Dermis microvascular lymphatic vessel endothelial cell (primary cell): ENCODE measurements at regions not wholly inside any gene's neighbourhood (a gene's known extent, or its start where the extent isn't known, plus 50 kb on each side); places are given as distances from the start of the nearest gene placed in this dataset.

Experiments used
- DNase-seq, 2 donors: peaks; one replicate each; pipeline versions ENCODE4 v3.0.0 to v3.0.0-alpha.2; 2010; ENCODE audit warnings: low read depth in 2 of 2

DNA sequence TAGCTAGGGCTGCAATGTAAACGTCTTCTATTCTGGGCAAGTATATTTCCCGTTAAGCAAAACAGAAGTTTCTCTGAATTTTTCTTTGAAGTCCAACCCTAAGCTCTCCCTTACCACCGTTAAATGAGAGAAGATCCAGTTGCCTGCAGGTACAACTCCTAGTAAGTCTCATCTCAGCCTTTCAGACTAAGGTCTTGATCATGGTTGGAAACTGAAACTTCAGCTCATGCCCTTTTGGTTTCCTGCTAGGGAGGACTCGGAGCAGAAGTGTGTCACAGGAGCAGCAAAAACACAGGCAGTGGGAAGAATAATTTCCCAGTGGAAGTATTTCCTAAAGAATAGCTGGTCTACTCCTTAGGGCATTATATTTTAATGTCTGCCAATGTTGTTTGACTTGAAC, 717.9 kb downstream of the PRELID2 start:
- DNase-seq = no peak

DNA sequence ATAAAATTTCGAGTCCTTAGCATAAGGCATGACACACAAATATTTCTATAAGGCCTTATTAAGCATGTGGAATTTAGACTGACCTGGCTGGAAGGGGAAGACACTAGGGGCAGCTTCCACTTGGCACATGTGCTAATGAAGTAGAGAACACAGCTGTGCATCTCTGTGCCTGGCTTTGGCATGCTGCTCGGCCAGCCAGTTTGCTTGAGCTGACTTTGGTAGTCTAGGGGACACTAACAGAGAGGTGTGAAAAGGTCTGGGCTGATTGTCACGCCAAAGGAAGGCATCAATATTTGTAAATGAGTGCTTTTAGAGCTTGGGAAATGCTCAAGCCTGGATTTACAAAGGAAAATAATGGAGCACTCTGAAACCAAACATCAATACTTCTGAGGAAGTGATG, 723.7 kb downstream of the PRELID2 start:
- DNase-seq = no peak

DNA sequence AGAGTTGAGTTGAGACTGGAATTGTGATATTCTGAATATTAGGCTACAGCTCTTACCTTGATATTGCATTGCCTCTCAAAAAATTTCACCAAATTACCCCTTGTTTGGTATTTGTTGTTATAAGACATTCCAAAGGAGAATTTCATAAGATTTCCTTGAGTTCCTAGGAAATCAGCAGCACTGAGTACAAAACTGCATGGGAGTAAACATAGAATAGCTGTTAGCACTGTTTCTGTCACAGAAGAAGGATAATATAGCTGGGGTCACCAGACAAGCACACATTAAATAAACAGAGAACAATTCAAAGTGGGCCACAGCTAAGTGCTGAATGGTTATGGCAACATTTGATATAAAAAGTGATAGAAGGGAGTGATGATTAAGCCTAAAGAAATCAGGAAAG, 724.3 kb downstream of the PRELID2 start:
- no peak for DNase-seq

DNA sequence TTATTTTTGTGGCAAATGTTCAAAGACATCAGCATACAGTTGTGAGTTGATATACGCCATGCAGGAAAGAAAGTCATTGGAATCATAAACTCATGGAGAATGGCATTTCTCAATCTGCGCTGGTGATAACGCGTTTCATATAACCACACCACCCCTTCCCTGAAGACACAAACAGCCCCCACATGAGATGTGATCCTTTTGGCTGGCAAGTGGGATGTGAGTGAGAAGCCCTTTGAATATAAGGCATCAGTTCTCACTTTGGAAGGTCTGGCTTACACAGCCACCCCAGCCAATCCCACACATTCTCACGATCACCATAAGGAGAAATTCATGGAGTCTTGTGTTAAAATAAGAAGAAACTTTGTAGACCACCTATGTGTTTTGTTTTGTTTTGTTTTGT, 725.0 kb downstream of the PRELID2 start:
- no peak for DNase-seq

DNA sequence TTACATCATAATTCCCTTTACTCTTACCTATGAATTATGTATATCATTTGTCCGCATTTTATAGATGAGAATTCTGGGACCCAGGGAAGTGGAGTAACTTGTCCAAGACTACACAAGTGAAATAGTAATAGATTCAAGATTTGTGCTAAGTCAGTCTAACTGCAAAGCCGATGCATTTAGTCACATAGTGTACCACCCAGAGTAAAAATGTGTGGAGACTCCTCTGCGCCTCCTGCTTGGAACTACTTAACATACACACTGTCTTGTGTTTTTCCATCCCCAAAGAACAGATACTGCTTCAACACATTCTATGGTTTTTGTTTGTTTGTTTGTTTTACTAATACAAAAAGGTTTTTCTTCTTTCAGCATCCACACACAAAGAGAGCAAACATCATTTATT, 729.8 kb downstream of the PRELID2 start:
- DNase-seq = no peak

DNA sequence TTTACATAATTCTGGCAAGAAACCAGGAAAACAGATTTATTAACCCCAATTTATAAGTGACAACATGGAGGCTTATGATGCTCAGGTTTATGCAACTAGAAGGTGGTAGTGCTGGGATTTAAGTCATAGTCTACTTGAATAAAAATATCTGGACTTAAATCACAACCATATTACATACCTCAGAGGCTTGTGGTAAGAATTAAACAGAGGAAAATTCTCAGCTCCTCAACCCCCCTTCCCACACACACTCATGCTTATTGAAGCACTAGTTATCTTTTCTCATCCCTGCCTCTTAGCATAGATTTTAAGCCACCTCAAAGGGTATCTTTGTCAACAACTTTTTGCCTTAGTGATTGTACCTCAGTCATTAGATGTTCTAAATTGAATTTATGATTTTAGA, 731.0 kb downstream of the PRELID2 start:
- DNase-seq = no peak

DNA sequence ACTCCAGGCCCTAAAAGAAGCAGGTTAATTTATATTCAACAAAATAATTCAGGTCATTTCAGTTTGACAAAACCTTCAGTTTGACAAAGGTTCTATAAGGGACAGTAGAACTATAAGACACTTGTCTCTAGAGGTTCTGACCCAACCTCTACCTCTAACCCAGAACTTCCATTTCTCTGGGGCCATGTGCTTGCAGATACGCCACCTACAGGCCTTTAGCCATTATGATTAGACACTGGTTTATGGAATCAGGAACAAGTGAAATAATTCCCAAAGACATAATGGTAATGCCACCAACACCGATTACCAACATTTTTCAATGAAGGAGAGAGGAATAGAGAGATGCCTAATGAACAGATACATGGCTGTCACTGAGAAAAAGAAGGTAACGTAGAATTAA, 733.9 kb downstream of the PRELID2 start:
- no peak for DNase-seq

DNA sequence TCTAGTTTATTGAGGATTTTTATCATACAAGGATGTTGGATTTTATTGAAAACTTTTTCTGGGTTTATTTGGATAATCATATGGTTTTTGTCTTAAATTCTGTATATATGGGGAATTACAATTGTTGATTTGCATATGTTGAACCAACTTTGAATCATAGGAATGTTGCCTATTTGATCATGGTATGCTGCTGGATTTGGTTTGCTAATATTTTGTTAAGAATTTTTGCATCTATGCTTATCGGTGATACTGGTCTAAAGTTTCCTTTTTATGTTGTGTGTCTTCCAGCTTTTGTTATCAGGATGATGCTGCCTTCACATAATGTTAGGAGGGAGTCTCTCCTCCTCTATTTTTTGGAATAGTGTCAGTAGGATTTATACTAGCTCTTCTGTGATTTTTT, 745.0 kb downstream of the PRELID2 start:
- no peak for DNase-seq

DNA sequence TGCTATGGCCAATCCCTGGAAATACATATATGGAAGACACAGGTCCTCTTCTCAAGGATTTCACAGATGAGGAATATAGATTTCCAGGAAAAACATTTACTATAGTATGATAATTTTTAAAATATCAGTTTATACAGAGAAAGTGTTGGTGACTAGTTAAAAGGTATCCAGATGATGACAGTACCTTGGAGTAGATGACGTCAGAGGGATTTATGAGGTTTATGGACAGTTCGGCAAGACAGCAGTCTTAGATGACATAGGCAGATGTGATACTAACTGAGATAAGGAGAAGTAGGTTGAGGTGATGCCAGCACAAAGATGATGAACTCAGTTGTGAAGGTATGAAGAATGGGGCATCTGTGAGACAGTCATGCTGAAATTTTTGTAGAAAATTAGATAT, 750.3 kb downstream of the PRELID2 start:
- DNase-seq = no peak

DNA sequence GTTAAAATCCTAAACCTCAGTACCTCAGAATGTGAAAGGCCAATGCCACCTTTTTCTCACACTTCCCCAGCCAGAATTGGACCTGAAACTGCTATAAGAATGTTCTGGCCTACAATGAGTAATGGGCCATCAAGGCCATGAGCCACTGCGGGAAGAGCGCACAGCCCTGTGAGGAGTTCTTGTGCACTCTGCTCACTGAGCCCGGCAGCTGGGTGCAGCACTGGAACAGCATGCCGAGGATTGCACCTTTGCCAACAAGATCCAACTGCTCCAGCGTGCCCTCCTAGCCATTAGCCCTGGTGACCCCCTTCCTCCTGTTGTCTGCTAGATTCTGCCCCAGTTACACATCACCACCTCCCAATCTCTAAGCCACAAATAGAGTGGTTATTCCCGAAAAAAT, 758.1 kb downstream of the PRELID2 start:
- DNase-seq = no peak

DNA sequence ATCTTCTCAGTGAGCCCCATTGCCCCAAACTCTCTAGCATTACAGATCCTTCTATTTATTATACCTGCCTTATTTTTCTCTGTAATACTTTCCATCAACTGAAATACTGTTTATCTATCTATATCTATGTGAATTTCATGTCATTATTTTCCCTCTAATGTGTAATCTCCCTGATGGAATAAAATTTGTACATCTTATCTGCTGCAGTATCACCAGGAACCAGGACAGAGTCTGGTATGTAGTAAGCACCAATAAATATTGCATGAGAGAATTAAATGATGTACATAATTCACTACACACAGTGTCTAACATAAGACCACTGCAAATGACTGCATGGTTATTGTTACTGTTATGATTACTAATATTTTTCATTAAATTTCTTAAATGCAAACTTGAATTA, 759.1 kb downstream of the PRELID2 start:
- no peak for DNase-seq

DNA sequence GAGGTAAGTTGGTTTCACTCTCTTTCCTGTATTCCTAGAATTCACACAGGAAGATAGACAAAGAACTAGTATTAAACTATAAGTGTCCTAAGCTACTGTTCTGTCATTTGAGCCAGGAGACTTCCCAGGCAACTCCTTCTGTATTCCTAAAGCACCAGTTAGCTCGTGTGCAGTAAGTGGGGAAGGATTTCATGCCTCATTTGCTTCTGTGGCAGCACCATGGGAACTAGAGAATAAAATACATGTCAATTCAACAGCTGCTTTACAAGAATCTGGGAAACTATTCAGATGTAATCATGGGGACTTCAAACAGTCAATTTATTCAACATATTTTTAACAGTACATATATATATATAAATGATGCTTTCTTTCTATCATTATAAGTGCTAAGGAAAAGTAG, 762.3 kb downstream of the PRELID2 start:
- DNase-seq = no peak

DNA sequence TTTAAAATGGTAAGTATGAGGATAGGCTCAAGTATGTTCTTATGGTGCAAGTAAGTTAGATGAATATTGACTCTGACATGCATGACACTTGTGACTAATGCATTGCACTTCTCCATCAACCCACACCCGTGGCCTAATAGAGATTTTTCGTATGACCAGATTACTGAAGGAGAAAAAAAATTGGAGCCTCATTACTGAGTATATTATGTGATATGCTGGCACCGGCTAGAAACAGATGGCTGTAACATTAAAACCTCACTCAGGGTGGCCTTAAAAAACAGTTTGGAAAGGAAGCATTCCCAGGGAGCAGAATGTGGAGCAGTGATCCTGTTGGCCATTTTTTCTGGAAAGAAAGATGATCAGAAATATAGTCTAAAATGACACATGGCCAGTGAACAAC, 766.4 kb downstream of the PRELID2 start:
- DNase-seq = no peak

DNA sequence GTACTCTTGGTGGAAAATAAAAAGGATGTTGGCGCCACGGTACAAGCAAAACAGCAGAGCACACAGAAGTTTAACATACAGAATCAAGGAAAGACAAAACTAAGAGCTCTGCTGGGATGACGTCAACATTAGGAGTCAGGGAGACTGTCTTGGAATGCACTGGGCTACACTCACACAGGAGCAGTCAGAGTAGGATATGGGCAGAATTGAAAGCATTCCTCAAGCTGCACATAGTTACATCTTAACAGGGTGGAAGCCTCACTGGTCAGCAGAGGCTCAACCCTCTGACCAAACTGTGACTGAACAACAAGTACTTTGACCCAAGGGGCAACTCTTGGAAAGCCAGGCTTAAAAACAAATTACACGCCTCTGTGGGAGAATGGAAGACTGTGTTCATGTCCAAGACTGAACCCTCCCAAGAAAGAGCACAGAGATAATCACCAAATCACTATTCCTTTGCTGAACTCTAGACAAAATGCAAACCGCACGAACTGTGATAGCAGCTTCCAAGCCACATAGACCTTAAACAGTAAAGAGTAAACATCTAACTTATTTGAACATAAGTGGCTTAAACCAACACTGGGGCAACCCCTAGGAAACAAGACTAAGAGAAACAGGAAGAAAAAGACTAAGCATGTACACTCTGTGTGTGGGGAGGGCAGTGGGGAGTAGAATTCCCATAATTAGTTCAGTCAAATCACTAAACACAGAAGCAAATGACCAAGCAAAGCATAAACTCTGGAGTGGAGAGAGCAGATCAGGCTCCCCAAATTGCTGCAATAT, 772.7 kb downstream of the PRELID2 start:
- no peak for DNase-seq

DNA sequence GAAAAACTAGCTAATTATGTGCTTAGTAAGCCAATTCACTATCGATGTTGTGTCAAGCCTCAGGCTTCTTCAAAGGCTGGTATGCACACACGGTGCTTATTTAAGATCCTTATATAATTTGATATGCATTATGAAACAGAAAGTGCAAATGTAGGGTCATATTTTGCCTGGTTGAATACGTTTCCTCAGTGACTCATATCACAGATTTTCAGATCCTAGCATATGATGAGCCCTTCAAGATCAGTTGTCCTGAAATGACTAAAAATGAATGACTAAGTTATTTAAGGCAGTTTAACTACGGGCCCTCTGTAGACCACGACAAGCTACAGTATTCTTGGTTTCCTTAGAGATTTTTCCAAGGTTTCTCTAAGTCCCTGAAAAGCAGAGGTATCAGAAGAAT, 778.3 kb downstream of the PRELID2 start:
- DNase-seq = peak; percentile 6 to 21

DNA sequence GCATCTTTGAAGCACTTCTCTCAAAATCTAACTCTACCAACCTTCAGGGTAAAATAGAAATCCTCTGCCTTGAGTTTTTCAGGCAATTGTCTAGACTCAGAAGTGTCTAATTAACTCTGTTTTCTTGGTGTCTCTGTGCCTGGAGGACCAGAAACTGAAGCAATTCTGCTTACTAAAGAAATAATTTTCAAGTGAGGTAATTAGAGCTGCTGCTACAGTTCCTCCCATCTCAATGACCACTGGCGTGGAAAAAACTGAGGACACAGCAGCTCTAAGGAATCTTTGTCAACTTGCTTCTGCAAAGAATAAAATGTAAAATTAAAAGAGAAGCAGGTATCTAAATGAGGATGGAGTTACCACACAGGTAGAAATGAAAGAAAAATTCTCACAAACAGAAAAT, 785.0 kb downstream of the PRELID2 start:
- DNase-seq = no peak

DNA sequence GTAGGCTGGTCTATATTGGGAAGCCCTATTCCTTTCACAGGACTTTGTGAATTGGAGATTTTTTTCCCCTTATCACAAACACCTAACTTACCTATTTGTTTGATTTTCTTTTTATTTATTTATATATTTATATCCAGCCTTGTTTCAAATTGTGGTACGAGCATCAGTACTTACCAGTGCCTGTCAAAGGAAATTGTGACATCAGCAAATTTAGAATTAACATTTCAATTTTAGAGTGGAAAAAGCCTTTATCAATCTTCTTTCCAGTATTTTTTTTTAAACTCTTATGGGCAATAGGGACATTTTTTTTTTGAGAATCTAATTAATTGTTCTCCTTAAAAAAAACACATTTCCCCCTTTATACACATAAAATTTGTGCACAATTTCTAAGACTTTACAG, 790.2 kb downstream of the PRELID2 start:
- DNase-seq = no peak

DNA sequence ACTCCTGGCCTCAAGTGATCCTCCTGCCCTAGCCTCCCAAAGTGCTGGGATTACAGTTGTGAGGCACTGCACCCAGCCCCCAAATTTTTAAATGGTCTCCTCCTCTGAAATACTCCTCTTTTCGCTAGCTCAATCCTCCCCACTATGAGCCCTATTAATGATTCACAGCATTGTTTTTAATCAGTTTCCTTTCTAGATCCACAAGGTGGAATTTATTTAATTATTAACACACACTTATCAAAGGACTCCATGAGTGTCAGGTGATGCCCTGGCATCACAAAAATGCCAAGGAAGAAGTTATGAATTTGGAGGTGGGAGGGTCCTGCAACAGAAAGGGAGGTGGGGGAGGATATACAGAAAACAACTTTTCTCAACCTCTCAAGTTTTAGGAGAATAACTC, 806.5 kb downstream of the PRELID2 start:
- no peak for DNase-seq

DNA sequence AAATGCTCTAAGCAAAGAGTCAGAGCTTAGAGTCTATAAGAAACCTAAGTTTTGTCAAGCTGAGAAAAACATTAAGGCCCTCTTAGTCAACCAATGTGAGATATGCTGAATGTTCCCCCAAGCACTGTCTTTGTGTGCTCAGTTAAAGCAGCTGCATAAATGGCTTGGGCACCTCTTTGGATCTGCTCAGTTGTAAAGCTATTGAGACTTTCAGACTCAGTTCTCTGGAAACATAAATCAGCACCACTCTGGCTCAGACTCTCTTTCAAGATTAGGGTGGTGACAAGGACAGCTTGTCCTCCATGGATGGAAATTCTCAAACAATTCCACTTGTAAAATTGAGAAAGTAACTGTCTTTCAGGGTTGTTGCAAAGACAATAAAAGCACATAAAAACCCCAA, 807.9 kb downstream of the PRELID2 start:
- DNase-seq = no peak

DNA sequence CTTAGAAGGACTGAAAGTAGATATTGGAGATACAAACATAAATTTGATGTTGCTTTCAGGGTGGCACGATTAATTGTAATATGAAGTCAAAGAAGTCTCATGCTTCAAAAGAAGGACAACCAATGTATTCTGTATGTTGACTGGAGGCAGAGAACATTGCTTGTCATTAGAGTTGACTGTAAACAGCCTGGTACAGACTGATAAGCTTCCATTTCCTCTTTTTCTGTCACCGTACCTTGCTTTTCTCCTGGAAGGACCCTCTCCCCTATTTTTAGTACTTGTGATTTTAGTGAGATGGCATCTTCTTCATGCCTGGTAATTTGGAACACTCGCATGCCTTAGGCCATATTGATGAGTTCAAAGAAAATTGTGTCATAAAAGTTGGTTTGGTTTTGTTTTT, 809.4 kb downstream of the PRELID2 start:
- no peak for DNase-seq

DNA sequence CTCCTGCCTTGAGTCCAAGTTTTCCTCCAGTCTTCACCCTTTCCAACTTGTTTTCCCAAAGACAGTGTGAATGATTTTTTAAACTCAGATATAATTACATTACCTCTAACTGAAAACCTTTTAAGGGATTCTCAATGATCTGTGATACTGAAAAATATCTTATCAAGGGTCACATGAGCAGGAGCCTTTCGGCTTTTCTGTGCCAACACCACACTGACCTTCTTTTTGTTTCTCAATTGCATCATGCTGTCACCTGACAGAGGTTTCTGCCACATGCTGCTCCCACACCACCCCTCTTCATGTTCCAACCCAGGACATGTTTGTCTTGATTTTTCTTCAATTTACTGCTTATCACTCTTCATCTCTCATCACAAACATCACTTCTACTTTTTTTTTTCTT, 820.0 kb downstream of the PRELID2 start:
- no peak for DNase-seq

DNA sequence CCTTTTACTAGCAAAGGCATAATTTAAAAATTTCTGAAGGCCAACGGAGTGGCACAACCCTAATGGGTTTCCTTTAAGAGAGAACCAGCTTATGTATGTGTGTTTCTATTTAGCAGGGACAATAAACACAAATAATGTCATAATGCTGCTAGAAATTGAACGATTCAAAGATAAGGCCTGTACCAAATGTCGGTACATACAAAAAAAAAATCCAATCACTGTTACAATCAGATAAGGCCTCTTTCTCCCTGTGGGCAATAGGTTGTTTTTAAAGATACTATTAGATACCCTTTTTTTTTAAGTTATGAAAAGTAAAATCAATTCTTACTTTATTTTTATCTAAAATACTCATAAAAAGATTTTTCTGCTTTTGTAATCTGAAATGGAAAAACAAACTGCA, 821.0 kb downstream of the PRELID2 start:
- DNase-seq = no peak

DNA sequence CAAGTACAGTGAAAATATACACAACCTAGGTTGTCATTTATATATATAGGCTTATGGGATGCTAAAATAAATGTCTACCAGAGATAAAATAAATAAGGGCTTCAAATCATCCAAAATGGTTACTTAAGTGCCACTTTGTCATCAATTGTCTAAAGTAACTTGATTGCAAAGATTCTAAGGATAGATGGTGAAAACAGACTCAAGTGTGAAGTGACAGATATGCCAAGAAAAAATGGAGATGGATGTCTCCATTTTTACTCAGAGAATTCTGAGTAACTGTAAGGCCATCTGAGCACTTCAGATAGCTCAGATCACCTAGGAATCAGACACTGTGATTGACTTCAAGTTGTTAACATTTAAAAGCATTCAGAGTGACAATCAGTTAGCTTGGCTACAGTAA, 824.3 kb downstream of the PRELID2 start:
- no peak for DNase-seq

DNA sequence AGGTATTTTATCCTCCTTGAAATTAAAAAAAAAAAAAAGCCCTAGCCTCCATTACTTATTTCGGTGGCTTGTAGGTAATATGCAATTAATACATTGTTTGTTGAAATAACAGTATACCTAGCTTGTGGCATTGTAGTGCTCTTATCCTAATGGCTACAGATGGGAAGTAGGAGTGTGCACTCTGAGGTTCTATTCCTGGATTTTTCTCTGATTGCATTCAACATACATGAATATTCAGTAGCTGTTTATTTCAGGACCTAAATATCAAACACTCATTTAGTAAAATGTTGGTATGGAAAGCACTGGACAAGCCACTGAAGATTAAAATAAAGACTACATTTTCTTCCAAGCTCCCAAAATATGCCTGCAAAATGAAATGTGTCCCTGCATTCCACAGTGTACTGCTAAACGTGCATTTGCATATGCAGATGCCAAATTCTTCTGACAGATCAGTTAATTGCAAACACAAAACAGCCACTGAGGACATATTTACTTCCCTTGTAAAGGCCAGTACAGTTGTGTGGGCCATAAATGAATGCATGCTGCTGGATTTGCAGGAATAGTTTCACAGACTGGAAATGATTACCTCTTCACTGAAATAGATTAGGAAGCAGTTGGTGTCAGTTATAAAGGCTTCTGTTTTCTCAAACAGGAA, 826.1 kb downstream of the PRELID2 start:
- no peak for DNase-seq
